ENCODE measurements at regions not wholly inside any gene's neighbourhood (a gene's known extent, or its start where the extent isn't known, plus 50 kb on each side); places are given as distances from the start of the nearest gene placed in this dataset.

DNA sequence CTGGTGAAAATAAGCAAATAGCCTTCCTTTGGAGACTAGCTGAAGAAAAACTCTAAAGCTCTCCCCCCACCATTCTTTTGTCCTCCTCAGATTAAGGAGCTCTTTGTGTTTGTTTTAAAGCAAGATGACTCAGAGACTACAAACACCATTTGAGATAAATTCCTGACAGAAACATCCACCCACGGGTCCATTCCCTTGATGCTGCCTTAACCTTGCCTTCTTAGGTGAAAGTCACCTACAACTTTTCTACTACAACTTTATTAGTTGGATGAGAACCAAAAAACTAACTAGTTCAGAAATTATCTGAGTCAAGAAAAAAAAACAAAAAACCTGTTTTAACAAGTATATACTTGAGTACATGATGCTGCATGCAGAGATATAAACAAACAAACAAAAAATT lies 831.1 kb downstream of the NR2F1-AS1 start:
- Histone ChIP-seq H3K36me3 (no peaks in the 10 kb centered on the region), H3K4me3 (no peak overlapping the region), H3K27ac (no peak overlapping the region), H3K4me1 (no peaks in the 10 kb centered on the region), H3K27me3 (ENCODE audit: low read depth) (no peaks in the 10 kb centered on the region), H3K9me3 (no peaks in the 10 kb centered on the region)
- TF ChIP-seq, protein P1, sequence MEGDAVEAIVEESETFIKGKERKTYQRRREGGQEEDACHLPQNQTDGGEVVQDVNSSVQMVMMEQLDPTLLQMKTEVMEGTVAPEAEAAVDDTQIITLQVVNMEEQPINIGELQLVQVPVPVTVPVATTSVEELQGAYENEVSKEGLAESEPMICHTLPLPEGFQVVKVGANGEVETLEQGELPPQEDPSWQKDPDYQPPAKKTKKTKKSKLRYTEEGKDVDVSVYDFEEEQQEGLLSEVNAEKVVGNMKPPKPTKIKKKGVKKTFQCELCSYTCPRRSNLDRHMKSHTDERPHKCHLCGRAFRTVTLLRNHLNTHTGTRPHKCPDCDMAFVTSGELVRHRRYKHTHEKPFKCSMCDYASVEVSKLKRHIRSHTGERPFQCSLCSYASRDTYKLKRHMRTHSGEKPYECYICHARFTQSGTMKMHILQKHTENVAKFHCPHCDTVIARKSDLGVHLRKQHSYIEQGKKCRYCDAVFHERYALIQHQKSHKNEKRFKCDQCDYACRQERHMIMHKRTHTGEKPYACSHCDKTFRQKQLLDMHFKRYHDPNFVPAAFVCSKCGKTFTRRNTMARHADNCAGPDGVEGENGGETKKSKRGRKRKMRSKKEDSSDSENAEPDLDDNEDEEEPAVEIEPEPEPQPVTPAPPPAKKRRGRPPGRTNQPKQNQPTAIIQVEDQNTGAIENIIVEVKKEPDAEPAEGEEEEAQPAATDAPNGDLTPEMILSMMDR (IDR thresholded peaks at IDR 0.05), result no peak
- ATAC-seq (no peak), DNase-seq (no peak)
- intact Hi-C loops (cut with DNase I), result no loop called here

- no peak overlapping the region for H3K4me3 ChIP-seq
- ATAC-seq (no peak), DNase-seq (no peak)
- TF ChIP-seq, protein P1 (IDR thresholded peaks at IDR 0.05), result no peak
- H3K36me3 ChIP-seq, result no peaks in the 10 kb centered on the region
- no peaks in the 10 kb centered on the region for H3K4me1 ChIP-seq
- no peaks in the 10 kb centered on the region for H3K9me3 ChIP-seq
- intact Hi-C loops (cut with DNase I), result no loop called here
- no peaks in the 10 kb centered on the region for H3K27me3 ChIP-seq (ENCODE audit: low read depth)
- no peak overlapping the region for H3K27ac ChIP-seq
Observed at GRCh38 chr5:92748072-92748676, 832.8 kb downstream of the NR2F1-AS1 start.

- H3K4me1 ChIP-seq, result no peaks in the 10 kb centered on the region
- H3K27ac ChIP-seq, result no peak overlapping the region
- no peaks in the 10 kb centered on the region for H3K36me3 ChIP-seq
- H3K4me3 ChIP-seq, result no peak overlapping the region
- H3K27me3 ChIP-seq (ENCODE audit: low read depth), result no peaks in the 10 kb centered on the region
- intact Hi-C loops (cut with DNase I), result no loop called here
- TF ChIP-seq, protein P1 (IDR thresholded peaks at IDR 0.05), result no peak
- H3K9me3 ChIP-seq, result no peaks in the 10 kb centered on the region
- no peak for DNase-seq
- no peak for ATAC-seq
Observed at GRCh38 chr5:92741906-92742305, 839.1 kb downstream of the NR2F1-AS1 start.

DNA sequence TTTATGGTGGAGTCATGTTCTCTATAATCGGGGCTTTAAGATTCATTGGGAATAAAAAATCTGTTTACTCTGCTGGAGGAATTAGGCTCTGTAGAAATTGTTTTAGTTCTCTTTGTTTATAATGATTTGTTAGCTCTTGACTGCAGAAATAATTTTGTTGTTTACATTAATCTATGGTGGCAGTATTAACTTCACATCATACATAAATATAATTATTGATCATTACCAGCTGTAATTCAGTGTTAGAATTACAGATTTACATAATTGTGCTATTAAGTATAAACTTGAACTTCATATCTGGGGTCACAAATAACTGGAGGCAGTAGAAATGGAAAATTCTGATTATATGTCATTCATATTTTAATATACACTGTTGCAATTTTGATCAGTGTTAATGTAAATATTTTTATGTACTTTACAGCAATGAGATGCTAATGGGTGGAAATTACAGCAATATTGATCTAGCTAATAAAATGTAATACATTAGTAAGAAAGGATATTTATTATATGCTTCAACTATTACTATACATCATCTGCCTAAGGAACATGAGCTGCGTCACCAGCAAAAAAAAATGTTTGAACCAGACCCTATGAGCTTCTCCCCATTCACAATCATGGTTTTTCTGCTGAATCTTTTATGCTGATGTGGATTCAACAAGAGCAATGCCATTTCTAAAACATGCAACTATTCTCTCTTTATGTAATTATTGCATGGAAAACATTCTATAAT lies 846.6 kb downstream of the NR2F1-AS1 start:
- ATAC-seq (no peak), DNase-seq (no peak)
- H3K27ac ChIP-seq, result no peak overlapping the region
- no peaks in the 10 kb centered on the region for H3K36me3 ChIP-seq
- H3K4me1 ChIP-seq, result no peaks in the 10 kb centered on the region
- H3K4me3 ChIP-seq, result no peak overlapping the region
- TF ChIP-seq, protein P1 (IDR thresholded peaks at IDR 0.05), result no peak
- no peaks in the 10 kb centered on the region for H3K9me3 ChIP-seq
- intact Hi-C loops (cut with DNase I), result no loop called here
- H3K27me3 ChIP-seq (ENCODE audit: low read depth), result no peaks in the 10 kb centered on the region

DNA sequence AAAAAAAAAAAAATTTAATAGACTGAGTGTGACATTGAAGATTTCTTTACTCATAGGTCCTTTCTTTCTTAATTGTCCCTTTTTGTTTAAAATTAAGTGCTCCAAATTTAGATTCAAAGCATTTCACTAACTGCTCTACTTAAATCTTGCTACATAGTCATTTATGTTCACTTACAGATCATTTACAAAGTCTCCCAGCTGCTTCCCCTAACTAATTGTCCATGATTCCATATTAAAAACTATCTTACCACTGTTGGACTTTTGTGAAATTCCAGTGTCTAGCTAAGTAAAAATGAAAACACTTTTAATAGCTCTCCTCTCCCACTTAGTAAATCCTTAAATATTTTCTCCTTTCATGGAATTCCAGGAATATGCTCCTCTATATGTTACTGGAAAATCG lies 850.5 kb downstream of the NR2F1-AS1 start:
- no peaks in the 10 kb centered on the region for H3K27me3 ChIP-seq (ENCODE audit: low read depth)
- H3K4me3 ChIP-seq, result no peak overlapping the region
- no peak for ATAC-seq
- intact Hi-C loops (cut with DNase I), result no loop called here
- no peaks in the 10 kb centered on the region for H3K36me3 ChIP-seq
- no peak overlapping the region for H3K27ac ChIP-seq
- TF ChIP-seq, protein P1 (IDR thresholded peaks at IDR 0.05), result no peak
- no peaks in the 10 kb centered on the region for H3K4me1 ChIP-seq
- DNase-seq, result no peak
- no peaks in the 10 kb centered on the region for H3K9me3 ChIP-seq

Measured in lower lobe of right lung (tissue), 2 donors.